ENCODE measurements at regions not wholly inside any gene's neighbourhood (a gene's known extent, or its start where the extent isn't known, plus 50 kb on each side); places are given as distances from the start of the nearest gene placed in this dataset.

DNA sequence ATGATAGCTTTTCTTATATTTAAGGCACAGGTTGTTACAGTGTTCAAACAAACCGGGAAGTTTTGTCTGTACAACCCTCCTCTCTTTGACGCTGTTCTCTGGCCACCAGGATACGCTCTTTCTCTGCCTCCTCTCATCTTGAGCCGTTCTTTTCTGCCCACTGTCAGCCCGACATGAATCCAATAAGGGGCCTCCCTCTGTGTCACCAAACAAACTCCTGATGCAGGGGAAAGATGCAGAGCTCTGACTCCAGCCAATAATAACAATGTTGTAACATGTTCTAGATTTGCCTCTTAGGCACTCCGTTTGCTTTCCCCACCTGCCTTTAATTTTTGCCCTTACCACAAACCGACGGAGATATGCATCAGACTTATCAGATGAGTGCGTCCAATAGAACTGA, 449.3 kb downstream of the SLC4A3 start:
- TF ChIP-seq, protein P1, sequence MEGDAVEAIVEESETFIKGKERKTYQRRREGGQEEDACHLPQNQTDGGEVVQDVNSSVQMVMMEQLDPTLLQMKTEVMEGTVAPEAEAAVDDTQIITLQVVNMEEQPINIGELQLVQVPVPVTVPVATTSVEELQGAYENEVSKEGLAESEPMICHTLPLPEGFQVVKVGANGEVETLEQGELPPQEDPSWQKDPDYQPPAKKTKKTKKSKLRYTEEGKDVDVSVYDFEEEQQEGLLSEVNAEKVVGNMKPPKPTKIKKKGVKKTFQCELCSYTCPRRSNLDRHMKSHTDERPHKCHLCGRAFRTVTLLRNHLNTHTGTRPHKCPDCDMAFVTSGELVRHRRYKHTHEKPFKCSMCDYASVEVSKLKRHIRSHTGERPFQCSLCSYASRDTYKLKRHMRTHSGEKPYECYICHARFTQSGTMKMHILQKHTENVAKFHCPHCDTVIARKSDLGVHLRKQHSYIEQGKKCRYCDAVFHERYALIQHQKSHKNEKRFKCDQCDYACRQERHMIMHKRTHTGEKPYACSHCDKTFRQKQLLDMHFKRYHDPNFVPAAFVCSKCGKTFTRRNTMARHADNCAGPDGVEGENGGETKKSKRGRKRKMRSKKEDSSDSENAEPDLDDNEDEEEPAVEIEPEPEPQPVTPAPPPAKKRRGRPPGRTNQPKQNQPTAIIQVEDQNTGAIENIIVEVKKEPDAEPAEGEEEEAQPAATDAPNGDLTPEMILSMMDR (IDR thresholded peaks at IDR 0.05; ENCODE audit: poor library complexity) = peak; percentile 49
- no peak for TF ChIP-seq EZH2phosphoT487 (IDR thresholded peaks at IDR 0.05; ENCODE audit: low read depth, severe bottlenecking, unreplicated experiment)
- no peak for TF ChIP-seq EZH2 (IDR thresholded peaks at IDR 0.05; ENCODE audit: borderline replicate concordance)

All from hepatocyte (in vitro differentiated cells).